HG03354 (cell line): ENCODE measurements at regions not wholly inside any gene's neighbourhood (a gene's known extent, or its start where the extent isn't known, plus 50 kb on each side); places are given as distances from the start of the nearest gene placed in this dataset.
"Not testable (repeated sequence)": the region's sequence is repeated elsewhere in the genome, so short reads cannot be mapped to it uniquely, and the experiment has no call there.

Source experiments
- ATAC-seq: cut with Tn5 transposase; IDR thresholded peaks from one replicate; pipeline ENCODE4 v1.9.1; 2021; ENCODE audit warnings: mild to moderate bottlenecking; ENCODE audit not compliant: unreplicated experiment, poor library complexity, severe bottlenecking

DNA sequence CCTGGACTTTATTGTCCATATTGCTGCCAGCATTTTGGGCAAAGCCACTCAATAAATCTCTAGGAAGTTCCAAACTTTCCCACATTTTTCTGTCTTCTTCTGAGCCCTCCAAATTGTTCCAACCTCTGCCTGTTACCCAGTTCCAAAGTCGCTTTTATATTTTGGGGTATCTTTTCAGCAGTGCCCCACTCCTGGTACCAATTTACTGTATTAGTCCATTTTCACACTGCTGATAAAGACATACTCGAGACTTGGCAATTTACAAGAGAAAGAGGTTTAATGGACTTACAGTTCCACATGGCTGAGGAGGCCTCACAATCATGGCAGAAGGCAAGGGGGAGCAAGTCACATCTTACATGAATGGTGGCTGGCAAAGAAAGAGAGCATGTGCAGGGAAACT, 53.4 kb downstream of the AHSP start:
- not testable (repeated sequence) for ATAC-seq

DNA sequence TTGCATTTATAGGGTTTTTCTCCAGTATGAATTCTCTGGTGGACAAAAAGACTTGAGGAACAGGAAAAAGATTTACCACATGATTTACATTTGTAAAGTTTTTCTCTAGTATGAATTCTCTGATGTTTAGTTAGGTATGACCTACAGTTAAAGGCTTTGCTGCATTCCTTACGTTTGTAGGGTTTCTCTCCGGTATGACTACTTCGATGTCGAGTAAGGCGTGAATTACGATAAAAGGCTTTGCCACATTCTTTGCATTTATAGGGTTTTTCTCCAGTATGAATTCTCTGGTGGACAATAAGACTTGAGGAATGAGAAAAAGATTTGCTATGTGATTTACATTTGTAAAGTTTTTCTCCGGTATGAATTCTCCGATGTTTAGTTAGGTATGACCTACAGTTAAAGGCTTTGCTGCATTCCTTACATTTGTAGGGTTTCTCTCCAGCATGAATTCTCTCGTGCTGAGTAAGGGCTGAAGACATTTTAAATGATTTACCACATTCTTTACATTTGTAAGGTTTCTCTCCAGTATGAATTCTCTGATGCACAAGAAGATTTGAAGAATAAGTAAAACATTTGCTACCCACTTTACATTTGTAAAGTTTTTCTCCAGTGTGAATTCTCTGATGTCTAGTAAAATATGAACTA, 74.2 kb downstream of the AHSP start:
- not testable (repeated sequence) for ATAC-seq

DNA sequence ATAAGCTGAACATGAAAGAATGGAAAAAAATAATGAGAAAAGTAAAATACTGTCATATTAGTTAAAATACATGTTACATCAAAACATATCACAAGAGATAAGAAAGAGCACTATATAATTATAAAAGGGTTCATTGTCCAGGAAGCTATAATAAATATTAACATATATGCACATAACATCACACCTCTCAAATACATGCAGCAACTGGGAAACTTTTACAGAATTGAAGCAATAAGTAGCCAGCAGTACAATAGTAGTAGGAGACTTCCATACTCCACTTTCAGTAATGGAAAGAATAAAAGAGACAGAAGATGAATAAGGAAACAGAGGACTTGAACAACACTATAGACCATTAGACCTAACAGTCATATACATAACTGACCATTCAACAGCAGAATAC, 90.4 kb downstream of the AHSP start:
- ATAC-seq: no peak

DNA sequence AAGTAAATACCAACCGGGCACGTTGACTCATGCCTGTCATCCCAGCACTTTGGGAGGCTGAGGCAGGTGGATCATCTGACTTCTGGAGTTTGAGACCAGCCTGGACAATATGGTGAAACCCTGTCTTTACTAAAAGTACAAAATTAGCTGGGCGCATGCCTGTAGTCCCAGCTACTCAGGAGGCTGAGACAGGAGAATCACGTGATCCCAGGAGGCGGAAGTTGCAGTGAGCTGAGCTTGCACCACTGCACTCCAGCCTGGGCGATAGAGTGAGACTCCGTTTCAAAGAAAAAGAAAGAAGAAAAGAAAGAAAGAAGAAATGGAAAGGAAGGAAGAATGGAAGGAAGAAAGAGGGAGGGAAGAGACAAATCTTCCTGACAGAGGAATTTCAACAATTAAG, 108.7 kb downstream of the AHSP start:
- no peak for ATAC-seq

DNA sequence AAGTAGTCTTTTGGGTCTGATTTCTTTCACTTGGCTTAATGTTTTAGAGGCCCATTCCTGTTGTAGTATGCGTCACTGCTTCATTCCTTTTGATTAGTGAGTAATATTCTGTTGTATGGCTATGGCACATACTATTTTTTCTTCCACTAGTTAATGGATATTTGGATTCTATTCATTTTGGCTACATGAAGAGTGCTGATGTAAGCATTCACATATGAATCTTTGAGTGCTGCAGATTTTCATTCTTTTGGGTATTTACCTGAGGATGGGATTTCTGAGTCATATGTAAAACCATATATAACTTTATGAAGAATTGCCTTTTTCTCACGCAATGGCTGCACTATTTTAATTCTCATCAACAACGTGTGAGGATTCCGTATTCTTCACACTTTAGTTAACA, 113.6 kb downstream of the AHSP start:
- ATAC-seq: no peak

DNA sequence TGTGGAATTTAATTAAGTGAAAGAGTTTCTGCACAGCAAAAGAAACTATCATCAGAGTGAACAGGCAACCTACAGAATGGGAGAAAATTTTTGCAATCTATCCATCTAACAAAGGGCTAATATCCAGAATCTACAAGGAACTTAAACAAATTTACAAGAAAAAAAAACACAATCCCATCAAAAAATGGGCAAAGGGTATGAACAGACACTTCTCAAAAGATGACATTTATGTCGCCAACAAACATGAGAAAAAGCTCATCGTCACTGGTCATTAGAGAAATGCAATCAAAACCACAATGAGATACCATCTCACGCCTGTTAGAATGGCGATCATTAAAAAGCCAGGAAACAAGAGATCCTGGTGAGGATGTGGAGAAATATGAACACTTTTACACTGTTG, 128.0 kb downstream of the AHSP start:
- ATAC-seq: not testable (repeated sequence)

DNA sequence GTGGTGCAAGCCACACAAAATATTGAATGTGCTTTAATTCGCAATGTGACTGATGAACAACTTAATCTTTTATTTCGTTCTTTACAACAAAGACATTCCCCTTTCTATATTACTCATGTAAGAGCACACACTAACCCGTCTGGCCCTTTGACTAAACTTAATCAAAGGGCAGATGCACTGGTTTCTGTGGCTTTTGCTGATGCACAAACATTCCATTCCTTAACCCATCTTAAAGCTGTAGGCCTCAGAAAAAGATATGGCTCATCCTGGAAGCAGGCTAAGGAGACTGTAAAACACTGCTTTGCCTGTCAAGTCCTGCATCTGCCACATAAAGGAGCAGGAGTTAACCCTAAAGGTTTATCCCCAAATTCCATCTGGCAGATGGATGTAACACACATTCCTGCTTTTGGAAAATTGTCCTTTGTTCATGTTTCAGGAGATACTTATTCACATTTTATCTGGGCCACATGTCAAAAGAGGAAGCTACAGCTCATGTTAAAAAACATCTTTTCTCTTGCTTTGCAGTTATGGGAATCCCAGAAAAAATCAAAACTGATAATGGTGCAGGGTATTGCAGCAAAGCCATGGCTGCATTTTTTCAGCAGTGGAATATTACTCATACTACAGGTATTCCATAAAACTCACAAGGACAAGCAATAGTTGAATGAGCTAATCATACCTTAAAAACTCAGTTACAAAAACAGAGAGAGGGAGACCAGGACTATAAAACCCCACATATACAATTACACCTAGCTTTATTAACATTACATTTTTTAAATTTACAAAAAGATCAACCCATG, 137.2 kb downstream of the AHSP start:
- ATAC-seq: no peak

DNA sequence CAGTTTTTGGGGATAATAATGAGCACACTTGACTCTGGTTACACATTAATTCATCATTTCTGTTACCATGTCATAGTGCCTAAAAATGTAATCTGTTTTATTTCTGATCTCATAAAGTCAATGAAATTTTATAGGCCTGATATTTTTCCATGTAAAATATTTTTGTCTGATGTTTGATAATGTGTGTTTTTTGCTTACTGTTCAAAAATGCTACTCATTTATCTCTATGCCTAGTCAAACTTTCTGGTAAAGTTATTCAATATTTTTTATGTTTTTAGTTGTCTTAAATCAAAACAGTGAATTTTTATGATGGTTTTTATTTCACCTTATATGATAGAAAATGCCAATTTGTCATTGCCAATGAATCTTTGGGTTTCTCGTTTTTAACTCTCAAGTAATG, 147.0 kb downstream of the AHSP start:
- ATAC-seq: no peak

DNA sequence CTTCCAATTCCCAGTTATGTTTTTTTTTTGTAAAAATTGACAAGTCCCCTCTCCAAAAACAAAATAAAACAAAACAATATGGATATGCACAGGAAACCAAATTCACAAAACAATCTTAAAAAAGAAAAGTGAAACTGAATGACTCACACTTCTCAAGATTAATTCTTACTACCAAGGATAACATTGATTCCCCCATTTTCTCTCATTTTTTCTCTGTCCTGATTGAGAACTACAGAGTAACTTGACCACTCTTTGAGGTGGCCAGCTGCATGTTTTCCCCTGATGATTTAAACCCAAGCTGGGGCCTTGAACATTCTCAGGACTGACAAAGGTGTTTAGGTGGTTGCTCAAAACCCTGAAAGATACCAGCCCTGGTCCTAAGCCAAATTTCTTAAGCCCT, 149.0 kb downstream of the AHSP start:
- no peak for ATAC-seq

DNA sequence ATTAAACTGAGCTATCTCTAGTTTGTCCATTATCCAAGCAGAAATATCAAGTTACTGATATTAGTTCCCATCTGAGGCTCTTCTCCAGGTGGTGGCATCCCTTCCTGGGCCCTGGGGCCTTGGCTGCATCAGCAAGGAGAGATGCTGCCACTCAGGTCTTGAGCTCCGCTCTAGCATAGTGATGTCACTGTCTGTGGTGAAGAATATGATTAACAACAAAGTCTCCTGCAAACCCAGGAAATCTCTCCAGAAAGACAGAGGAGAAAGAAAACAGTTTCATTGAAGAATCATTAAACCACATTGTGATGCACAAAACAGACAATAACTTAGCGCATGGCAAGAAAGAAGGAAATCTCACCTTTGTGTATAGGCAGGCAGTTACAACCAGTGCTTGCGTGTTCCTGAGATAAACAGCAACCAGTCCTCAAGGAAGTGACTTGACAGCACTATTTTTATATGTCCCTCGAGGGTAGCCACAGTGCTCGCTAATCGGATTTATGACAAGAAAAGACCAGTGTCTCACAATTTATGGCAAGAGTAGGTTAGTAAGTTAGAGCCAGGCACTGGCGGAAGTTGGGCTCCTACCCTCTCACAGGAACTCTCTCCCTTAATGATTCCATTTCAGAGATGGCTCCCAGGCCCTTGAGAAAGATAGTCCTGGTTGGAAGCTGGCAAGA, 151.1 kb downstream of the AHSP start:
- ATAC-seq: no peak

DNA sequence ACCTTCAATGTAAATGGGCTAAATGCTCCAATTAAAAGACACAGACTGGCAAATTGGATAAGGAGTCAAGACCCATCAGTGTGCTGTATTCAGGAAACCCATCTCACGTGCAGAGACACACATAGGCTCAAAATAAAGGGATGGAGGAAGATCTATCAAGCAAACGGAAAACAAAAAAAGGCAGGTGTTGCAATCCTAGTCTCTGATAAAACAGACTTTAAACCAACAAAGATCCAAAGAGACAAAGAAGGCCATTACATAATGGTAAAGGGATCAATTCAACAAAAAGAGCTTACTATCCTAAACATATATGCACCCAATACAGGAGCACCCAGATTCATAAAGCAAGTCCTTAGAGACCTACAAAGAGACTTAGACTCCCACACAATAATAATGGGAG, 161.6 kb downstream of the AHSP start:
- not testable (repeated sequence) for ATAC-seq

DNA sequence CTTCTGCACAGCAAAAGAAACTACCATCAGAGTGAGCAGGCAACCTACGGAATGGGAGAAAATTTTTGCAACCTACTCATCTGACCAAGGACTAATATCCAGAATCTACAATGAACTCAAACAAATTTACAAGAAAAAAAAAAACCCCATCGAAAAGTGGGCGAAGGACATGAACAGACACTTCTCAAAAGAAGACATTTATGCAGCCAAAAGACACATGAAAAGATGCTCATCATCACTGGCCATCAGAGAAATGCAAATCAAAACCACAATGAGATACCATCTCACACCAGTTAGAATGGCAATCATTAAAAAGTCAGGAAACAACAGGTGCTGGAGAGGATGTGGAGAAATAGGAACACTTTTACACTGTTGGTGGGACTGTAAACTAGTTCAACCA, 164.6 kb downstream of the AHSP start:
- not testable (repeated sequence) for ATAC-seq

DNA sequence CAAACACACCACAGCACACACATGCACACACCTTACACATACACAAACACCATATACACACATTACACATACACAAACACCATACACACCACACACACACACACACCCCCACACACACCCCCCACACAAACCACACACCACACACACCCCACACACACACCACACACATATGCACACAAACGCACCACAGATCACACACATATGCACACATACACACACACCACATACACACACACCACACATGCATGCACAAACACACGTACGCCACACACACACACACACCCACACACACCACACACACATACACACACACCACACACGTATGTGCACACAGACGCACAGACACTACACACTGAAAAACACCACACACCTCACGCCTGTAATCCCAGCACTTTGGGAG, 166.0 kb downstream of the AHSP start:
- ATAC-seq: no peak

DNA sequence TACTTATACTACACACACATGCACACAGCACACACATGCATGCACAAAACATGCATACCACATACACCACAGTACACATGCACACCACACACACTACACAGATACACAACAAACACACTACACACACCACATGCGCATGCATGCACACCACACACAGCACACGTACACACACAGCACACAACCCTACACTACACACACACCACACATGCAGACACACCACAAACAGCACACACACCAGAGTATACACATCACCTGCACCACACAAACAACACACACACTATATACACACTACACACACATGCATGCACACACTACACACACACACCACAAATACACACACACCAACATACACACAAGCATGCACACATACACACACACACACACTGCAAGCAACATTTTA, 166.8 kb downstream of the AHSP start:
- no peak for ATAC-seq

DNA sequence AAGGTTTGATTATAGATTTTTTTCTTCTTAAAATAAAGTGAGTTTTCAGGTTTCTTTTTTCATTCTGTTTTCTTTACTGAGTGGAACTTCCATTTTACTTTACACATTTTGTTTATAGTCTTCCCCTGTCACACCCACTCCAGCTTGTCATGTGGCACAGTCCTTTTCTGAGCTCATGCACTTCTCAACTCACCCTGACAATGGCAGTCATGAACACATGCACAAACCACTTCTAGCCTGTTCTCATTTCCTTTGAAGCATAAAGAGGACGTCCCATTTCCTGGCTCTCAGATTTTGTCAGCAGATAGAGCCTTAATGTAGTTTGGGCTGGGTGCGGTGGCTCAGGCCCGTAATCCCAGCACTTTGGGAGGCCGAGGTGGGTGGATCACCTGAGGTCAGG, 168.0 kb downstream of the AHSP start:
- ATAC-seq: no peak

DNA sequence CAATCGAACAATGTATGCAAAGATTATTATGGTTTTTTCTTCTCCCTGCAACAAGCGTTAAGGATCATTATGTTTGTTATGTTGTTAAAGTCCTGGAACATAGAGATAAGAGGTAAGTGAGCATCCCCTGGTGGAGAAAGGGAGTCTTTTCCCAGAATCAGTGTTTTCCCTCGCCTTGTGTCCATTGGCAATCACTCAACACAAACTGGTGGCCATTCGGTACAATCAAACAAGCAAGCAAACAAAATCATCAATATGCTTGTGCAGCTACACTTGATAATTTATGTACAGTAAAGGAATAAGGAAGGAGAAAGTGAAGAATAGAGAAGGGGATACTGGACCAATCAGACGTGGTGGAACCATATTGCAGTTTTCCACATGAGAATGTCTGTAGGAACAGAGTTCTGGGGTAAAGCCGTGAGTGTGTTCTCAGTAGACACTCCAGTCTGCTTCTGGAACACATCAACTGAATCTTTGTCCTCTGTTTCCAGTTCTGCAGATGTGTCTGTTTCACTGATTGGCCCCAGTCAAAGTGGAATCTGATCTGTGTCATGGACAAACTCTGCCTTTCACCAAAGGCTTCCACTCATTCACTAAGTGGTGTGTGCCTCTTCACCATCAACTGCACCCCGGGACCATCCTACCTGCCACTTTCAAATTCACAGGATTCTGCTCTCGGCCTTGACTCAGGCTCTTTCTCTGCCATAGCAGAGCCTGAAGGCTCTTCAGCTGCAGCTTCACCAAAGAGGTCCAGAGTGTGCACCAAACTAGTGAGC, 169.5 kb downstream of the AHSP start:
- no peak for ATAC-seq

DNA sequence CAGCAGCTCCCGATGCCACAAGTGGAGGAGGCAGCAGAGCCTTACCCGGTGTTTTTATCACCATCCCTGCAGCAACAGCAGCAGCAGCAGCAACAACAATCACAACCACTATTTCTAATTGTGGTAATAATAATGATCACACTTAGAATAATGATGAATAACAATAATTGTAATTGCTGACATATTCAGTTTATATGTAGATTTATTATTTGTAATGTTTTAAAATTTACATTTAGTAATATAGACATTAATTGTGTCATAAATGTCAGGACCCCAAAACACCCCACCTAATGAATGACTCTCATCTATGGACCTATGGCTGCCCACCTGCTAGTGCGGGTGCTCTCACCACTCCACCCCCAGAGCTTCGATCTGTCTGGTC, 170.0 kb downstream of the AHSP start:
- no peak for ATAC-seq

DNA sequence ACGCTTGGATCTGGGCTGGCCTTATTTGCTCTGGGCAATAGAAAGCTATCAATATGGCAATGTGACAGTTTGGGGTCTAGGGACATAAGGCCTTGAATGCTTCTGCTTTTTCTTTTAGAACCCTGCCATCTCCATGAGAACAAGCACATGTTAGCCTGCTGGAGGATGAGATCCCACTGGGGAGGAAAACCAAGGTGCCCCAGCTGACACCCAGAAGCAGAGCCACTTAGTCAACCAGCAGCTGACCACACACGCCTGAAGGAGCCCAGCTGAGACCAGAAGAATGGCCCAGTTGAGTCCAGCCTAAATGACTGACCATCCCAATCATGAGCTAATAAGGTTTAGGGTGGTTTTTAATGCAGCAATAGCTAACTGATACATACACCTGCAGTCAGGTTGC, 171.2 kb downstream of the AHSP start:
- ATAC-seq: no peak

DNA sequence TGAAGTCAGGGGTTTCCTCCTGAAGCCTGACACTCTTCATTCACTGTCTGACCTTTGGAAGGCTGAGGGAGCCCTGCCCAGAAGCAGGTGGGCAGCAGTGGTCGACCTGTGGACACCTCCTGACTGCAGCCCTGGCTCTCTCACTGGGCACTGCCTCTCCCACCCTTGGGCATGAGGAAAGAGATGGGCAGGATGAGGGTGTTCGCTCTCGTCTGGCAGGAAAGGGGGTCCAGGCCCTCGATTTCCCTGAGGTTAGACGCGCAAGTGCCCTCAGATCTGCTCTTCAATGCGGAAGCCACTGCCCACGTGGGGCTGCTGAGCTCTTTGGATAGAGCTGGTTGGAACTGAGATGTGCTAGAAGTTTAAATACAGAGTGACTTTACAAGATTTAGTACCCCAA, 171.9 kb downstream of the AHSP start:
- ATAC-seq: no peak

DNA sequence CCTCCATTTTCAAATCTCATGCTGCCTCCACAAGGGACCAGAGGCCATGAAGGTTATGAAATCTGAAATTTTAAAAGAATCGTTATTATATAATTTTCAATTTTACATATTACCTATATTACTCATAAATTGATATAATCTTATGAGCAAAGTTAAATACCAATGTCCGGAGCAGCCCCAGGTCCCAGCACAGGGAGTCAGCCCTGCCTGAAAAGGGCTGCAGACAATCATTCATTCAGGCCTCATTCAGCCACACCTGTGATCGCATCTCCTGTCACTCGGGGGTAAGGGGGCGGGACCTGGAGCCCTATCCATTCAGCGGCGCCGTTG, 172.5 kb downstream of the AHSP start:
- no peak for ATAC-seq
